WI38 (cell line): ENCODE measurements at regions not wholly inside any gene's neighbourhood (a gene's known extent, or its start where the extent isn't known, plus 50 kb on each side); places are given as distances from the start of the nearest gene placed in this dataset.
A peak's percentile ranks its signal among the peaks of the same experiment; 100 is the strongest.
"Not testable (repeated sequence)": the region's sequence is repeated elsewhere in the genome, so short reads cannot be mapped to it uniquely, and the experiment has no call there.

Experiments used
- H3K4me3 ChIP-seq: 2 replicates; pipeline ENCODE4 v1.5.1; 2011; ENCODE audit warnings: low read depth, mild to moderate bottlenecking, control low read depth, low read length
- CTCF ChIP-seq: IDR thresholded peaks from 2 replicates; pipeline ENCODE4 v1.5.1; 2012; ENCODE audit warnings: low read depth, mild to moderate bottlenecking, control low read depth, low read length

- no peak for TF ChIP-seq CTCF
- peak overlapping the region; percentile 36 for H3K4me3 ChIP-seq
Measured at GRCh38 chr13:104949840-104950740, 1585.4 kb downstream of the EFNB2 start.

DNA sequence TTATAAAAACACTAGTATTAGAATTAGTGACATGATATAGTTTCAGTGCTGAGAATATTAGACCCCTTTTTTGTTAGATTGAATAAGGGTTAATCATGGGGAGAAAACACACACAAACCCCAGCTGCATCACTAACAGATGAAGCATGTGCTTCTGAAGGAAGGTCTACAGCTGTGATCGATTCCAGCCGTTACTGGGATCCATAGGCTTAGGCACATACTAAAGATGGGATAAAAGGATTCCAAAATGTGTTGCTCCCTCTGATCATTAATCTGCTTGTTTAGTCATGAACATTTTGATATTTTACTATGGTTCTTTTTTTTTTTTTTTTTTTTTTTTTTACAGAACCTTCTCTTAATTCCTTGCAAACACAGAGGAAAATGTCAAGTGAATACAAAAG, 1591.3 kb downstream of the EFNB2 start:
- no peak overlapping the region for H3K4me3 ChIP-seq
- TF ChIP-seq CTCF, result no peak

- H3K4me3 ChIP-seq, result no peak overlapping the region
- no peak for TF ChIP-seq CTCF
Measured at GRCh38 chr13:104943331-104943730, 1592.1 kb downstream of the EFNB2 start.

GRCh38 chr13:104937881-104938280, 1597.6 kb downstream of the EFNB2 start:
- no peak for TF ChIP-seq CTCF
- no peak overlapping the region for H3K4me3 ChIP-seq

DNA sequence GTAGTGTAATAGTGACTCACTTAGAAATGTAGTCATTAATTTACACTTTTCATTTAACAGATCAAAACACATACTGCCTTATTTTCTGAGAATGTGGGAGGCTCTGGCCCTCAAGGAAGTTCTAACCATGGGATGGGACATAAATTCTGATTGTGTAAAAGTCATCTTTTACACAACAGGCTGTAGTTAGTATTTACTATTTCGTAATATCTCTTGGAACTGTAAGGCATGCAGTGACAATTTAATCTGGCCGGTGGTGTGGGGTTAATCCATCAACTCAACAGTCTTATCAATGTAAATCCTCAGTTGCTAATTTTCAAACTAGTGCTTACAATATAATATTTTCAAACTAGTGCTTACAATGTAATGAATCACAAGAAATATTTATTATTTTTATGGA, 1599.2 kb downstream of the EFNB2 start:
- H3K4me3 ChIP-seq, result no peak overlapping the region
- no peak for TF ChIP-seq CTCF

DNA sequence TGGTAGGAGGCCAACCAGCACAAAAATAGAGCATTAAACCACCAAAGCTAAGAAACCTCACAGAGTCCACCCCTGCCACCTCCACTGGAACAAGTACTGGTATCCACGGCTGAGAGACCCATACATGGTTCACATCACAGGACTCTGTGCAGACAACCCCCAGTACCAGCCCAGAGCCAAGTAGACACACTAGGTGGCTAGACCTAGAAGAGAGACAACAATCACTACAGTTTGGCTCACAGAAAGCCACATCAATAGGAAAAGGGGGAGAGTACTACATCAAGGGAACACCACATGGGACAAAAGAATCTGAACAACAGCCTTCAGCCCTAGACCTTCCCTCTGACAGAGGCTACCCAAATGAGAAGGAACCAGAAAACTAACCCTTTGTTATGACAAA, 1614.9 kb downstream of the EFNB2 start:
- not testable (repeated sequence) for H3K4me3 ChIP-seq

DNA sequence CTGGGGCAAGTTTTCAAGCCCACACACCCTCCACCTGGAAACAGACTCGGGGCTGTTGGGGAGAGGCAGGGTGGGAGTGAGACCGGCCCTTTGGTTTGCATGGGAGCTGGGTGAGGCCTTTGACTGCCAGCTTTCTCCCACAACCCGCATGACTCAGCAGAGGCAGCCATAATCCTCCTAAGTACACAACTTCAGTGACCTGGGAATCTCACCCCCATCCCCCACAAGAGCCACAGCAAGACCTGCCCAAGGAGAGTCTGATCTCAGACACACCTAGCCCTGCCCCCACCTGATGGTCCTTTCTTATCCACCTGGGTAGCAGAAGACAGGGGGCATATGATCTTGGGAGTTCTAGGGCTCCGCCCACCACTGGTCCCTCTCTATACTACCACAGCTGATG, 1615.4 kb downstream of the EFNB2 start:
- TF ChIP-seq CTCF, result no peak
- H3K4me3 ChIP-seq, result no peak overlapping the region
